NCI-H1092 treated with DMSO at 0.1 percent for 48 hours (cell line): ENCODE measurements at regions not wholly inside any gene's neighbourhood (a gene's known extent, or its start where the extent isn't known, plus 50 kb on each side); places are given as distances from the start of the nearest gene placed in this dataset.
"Not testable (repeated sequence)": the region's sequence is repeated elsewhere in the genome, so short reads cannot be mapped to it uniquely, and the experiment has no call there.

Experiments
- DNase-seq: peaks from one replicate; lab custom pipeline; 2025; lab: John Stamatoyannopoulos, UW

- DNase-seq: no peak
Observed at GRCh38 chr6:170096803-170097504, 193.9 kb downstream of the DLL1 start.

- no peak for DNase-seq
Observed at GRCh38 chr6:170096191-170096802, 194.6 kb downstream of the DLL1 start.

- DNase-seq: no peak
Observed at GRCh38 chr6:170095273-170095981, 195.5 kb downstream of the DLL1 start.

GRCh38 chr6:170094686-170095272 is 196.1 kb downstream of the DLL1 start:
- no peak for DNase-seq

GRCh38 chr6:170093658-170094596 is 197.0 kb downstream of the DLL1 start:
- no peak for DNase-seq

- no peak for DNase-seq
Observed at GRCh38 chr6:170093276-170093657, 197.6 kb downstream of the DLL1 start.

GRCh38 chr6:170092826-170093225 is 198.1 kb downstream of the DLL1 start:
- DNase-seq: no peak

GRCh38 chr6:170091639-170092579 is 199.0 kb downstream of the DLL1 start:
- DNase-seq: no peak

GRCh38 chr6:170091000-170091638 is 199.8 kb downstream of the DLL1 start:
- no peak for DNase-seq

GRCh38 chr6:170090561-170090960 is 200.3 kb downstream of the DLL1 start:
- DNase-seq: no peak

- no peak for DNase-seq
Observed at GRCh38 chr6:170089963-170090362, 200.9 kb downstream of the DLL1 start.

- no peak for DNase-seq
Observed at GRCh38 chr6:170088582-170088955, 202.3 kb downstream of the DLL1 start.

- DNase-seq: no peak
Observed at GRCh38 chr6:170087941-170088581, 202.8 kb downstream of the DLL1 start.

- not testable (repeated sequence) for DNase-seq
Observed at GRCh38 chr6:170087421-170087780, 203.5 kb downstream of the DLL1 start.

- no peak for DNase-seq
Observed at GRCh38 chr6:170086639-170087420, 204.0 kb downstream of the DLL1 start.

- DNase-seq: peak; percentile 27
Observed at GRCh38 chr6:170085475-170086401, 205.1 kb downstream of the DLL1 start.

GRCh38 chr6:170084166-170084730 is 206.6 kb downstream of the DLL1 start:
- DNase-seq: no peak
